HG03139 (cell line): ENCODE measurements at regions not wholly inside any gene's neighbourhood (a gene's known extent, or its start where the extent isn't known, plus 50 kb on each side); places are given as distances from the start of the nearest gene placed in this dataset.

Experiments
- ATAC-seq: cut with Tn5 transposase; IDR thresholded peaks from one replicate; pipeline ENCODE4 v1.9.1; 2021; ENCODE audit not compliant: unreplicated experiment

- ATAC-seq: no peak
Observed at GRCh38 chr12:115444346-115444745, 760.4 kb upstream of the TBX3 start.

GRCh38 chr12:115443351-115443938 lies 759.5 kb upstream of the TBX3 start:
- no peak for ATAC-seq

- ATAC-seq: no peak
Observed at GRCh38 chr12:115440438-115440837, 756.5 kb upstream of the TBX3 start.

GRCh38 chr12:115439008-115439601 lies 755.1 kb upstream of the TBX3 start:
- no peak for ATAC-seq

- no peak for ATAC-seq
Observed at GRCh38 chr12:115438314-115438713, 754.3 kb upstream of the TBX3 start.

GRCh38 chr12:115437061-115437567 lies 753.1 kb upstream of the TBX3 start:
- ATAC-seq: no peak

GRCh38 chr12:115433014-115433634 lies 749.1 kb upstream of the TBX3 start:
- ATAC-seq: no peak

- ATAC-seq: no peak
Observed at GRCh38 chr12:115430636-115431035, 746.7 kb upstream of the TBX3 start.

- no peak for ATAC-seq
Observed at GRCh38 chr12:115426732-115427131, 742.8 kb upstream of the TBX3 start.

- no peak for ATAC-seq
Observed at GRCh38 chr12:115424003-115424402, 740.0 kb upstream of the TBX3 start.

GRCh38 chr12:115423546-115423987 lies 739.6 kb upstream of the TBX3 start:
- no peak for ATAC-seq

GRCh38 chr12:115422845-115423545 lies 739.0 kb upstream of the TBX3 start:
- ATAC-seq: no peak

- ATAC-seq: no peak
Observed at GRCh38 chr12:115421796-115422709, 738.1 kb upstream of the TBX3 start.

- no peak for ATAC-seq
Observed at GRCh38 chr12:115421350-115421749, 737.4 kb upstream of the TBX3 start.

- no peak for ATAC-seq
Observed at GRCh38 chr12:115419145-115419646, 735.2 kb upstream of the TBX3 start.

- no peak for ATAC-seq
Observed at GRCh38 chr12:115417610-115418009, 733.6 kb upstream of the TBX3 start.

- no peak for ATAC-seq
Observed at GRCh38 chr12:115416869-115417268, 732.9 kb upstream of the TBX3 start.

- no peak for ATAC-seq
Observed at GRCh38 chr12:115413626-115414025, 729.7 kb upstream of the TBX3 start.

- no peak for ATAC-seq
Observed at GRCh38 chr12:115412831-115413230, 728.9 kb upstream of the TBX3 start.

GRCh38 chr12:115411121-115411520 lies 727.1 kb upstream of the TBX3 start:
- ATAC-seq: no peak
